ENCODE measurements at regions not wholly inside any gene's neighbourhood (a gene's known extent, or its start where the extent isn't known, plus 50 kb on each side); places are given as distances from the start of the nearest gene placed in this dataset.
"Not testable (repeated sequence)": the region's sequence is repeated elsewhere in the genome, so short reads cannot be mapped to it uniquely, and the experiment has no call there.

- FAIRE-seq (no peak), ATAC-seq (no peak), DNase-seq (ENCODE audit: low read depth in 1 of 2, low spot score in 1 of 2) (no peak)
- Histone ChIP-seq H3K4me1 (no peaks in the 10 kb centered on the region), H3K4me2 (no peak overlapping the region), H3K27ac (no peak overlapping the region), H3K9me3 (no peaks in the 10 kb centered on the region), H3K4me3 (no peak overlapping the region)
- ChIA-PET CTCF (no interaction called here), POLR2A (no interaction called here)
- TF ChIP-seq JUNB (IDR thresholded peaks at IDR 0.05) (no peak), FOXS1 (CRISPR knock-in tag; IDR thresholded peaks at IDR 0.05) (no peak), EP300 (IDR thresholded peaks at IDR 0.05) (no peak), USF2 (IDR thresholded peaks at IDR 0.05) (no peak), POLR2AphosphoS2 (conservative IDR thresholded peaks at IDR 0.05; ENCODE audit: low read length) (no peak), HOXB13 (CRISPR knock-in tag; IDR thresholded peaks at IDR 0.05; ENCODE audit: low read depth) (no peak)
- TF ChIP-seq, protein P1, sequence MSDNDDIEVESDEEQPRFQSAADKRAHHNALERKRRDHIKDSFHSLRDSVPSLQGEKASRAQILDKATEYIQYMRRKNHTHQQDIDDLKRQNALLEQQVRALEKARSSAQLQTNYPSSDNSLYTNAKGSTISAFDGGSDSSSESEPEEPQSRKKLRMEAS (IDR thresholded peaks at IDR 0.05) = no peak
- TF ChIP-seq, protein P2, sequence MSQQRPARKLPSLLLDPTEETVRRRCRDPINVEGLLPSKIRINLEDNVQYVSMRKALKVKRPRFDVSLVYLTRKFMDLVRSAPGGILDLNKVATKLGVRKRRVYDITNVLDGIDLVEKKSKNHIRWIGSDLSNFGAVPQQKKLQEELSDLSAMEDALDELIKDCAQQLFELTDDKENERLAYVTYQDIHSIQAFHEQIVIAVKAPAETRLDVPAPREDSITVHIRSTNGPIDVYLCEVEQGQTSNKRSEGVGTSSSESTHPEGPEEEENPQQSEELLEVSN (IDR thresholded peaks at IDR 0.05; ENCODE audit: borderline replicate concordance, low read depth) = no peak
Measured at GRCh38 chrY:14360748-14361500, 163.4 kb upstream of the NLGN4Y start.

GRCh38 chrY:14373608-14374007, 150.7 kb upstream of the NLGN4Y start:
- Histone ChIP-seq H3K9me3 (no peaks in the 10 kb centered on the region), H3K4me2 (no peak overlapping the region), H3K4me3 (no peak overlapping the region), H3K4me1 (no peaks in the 10 kb centered on the region), H3K27ac (no peak overlapping the region)
- no peak for ATAC-seq
- CTCF ChIA-PET = no interaction called here
- no peak for FAIRE-seq
- POLR2A ChIA-PET = no interaction called here
- TF ChIP-seq ZC3H11A (IDR thresholded peaks at IDR 0.05) = no peak
- WGBS (ENCODE audit: missing lambda C conversion rate) = 0% methylated on average over 2 of the region's 2 CpGs
- DNase-seq (ENCODE audit: low read depth in 1 of 2, low spot score in 1 of 2) = no peak

DNA sequence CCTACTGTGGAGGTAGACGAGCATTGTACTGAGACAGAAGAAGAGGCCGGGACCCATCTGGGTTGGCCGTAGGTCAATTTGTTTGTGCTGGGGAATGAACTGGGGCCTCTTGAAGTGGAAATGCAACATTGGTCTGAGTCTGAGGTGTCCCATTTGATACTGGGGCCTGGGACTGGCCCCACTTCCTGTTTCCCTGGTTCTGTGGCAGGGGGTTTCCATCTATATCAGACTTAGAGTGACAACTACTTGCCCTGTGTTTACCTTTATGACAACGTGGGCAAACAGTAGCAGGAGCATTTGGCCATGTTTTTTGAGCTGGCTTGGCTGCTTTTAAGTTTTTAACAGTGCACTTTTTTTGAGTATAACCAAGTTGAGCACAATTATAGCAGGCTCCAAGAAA, 146.1 kb upstream of the NLGN4Y start:
- FAIRE-seq (no peak), DNase-seq (ENCODE audit: low read depth in 1 of 2, low spot score in 1 of 2) (no peak), ATAC-seq (no peak)
- Histone ChIP-seq H3K4me2 (no peak overlapping the region), H3K9me3 (no peaks in the 10 kb centered on the region), H3K27ac (no peak overlapping the region), H3K4me1 (no peaks in the 10 kb centered on the region), H3K4me3 (no peak overlapping the region)
- CTCF ChIA-PET = no interaction called here
- WGBS (ENCODE audit: missing lambda C conversion rate) = 38% methylated on average over 4 of the region's 4 CpGs
- TF ChIP-seq CEBPB (IDR thresholded peaks at IDR 0.05) (no peak), NR3C1 (IDR thresholded peaks at IDR 0.05) (no peak), JUNB (IDR thresholded peaks at IDR 0.05) (no peak), ZSCAN20 (CRISPR knock-in tag; IDR thresholded peaks at IDR 0.05) (no peak), HOXB5 (CRISPR knock-in tag; IDR thresholded peaks at IDR 0.05) (no peak), RARB (CRISPR knock-in tag; IDR thresholded peaks at IDR 0.05) (no peak), HOXB13 (CRISPR knock-in tag; IDR thresholded peaks at IDR 0.05; ENCODE audit: low read depth) (no peak), RFX5 (IDR thresholded peaks at IDR 0.05) (no peak), EHF (CRISPR knock-in tag; IDR thresholded peaks at IDR 0.05) (no peak), USF2 (IDR thresholded peaks at IDR 0.05) (no peak), TFCP2L1 (CRISPR knock-in tag; IDR thresholded peaks at IDR 0.05) (no peak), CBX8 (IDR thresholded peaks at IDR 0.05) (no peak)
- POLR2A ChIA-PET = no interaction called here

- H3K27ac ChIP-seq; CTCF ChIA-PET; FAIRE-seq; ATAC-seq; H3K9me3 ChIP-seq; H3K4me1 ChIP-seq; H3K4me3 ChIP-seq; H3K4me2 ChIP-seq; POLR2A ChIA-PET; DNase-seq (ENCODE audit: low read depth in 1 of 2, low spot score in 1 of 2): not testable (repeated sequence)
- WGBS (ENCODE audit: missing lambda C conversion rate) = 41% methylated on average over 7 of the region's 8 CpGs
Measured at GRCh38 chrY:14410549-14411030, 113.7 kb upstream of the NLGN4Y start.
